HG02571 (cell line): ENCODE measurements at regions not wholly inside any gene's neighbourhood (a gene's known extent, or its start where the extent isn't known, plus 50 kb on each side); places are given as distances from the start of the nearest gene placed in this dataset.

Experiments
- ATAC-seq: cut with Tn5 transposase; IDR thresholded peaks from one replicate; pipeline ENCODE4 v1.9.1; 2021; ENCODE audit warnings: mild to moderate bottlenecking, moderate library complexity; ENCODE audit not compliant: unreplicated experiment

DNA sequence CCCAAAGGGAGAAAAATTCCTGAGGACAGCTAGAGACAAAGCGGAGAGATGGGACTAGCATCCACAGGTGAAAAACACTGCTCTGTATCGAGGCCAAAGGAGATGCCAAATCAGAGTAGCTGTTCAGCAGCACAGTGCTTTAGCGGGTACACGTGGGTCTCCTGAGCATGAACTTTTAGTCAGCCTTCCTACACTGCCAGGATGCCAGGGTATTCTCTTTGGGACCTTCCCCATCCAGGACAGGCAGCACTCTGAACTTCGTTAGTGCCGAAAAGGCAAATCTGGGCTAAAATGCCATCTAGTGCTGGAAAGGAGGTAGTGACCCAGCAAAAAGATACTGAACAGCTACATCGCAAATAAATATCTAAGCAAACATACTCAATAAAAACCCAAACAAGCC, 64.9 kb downstream of the C6orf58 start:
- peak; percentile 85 for ATAC-seq
